ENCODE measurements at regions not wholly inside any gene's neighbourhood (a gene's known extent, or its start where the extent isn't known, plus 50 kb on each side); places are given as distances from the start of the nearest gene placed in this dataset.
"Not testable (repeated sequence)": the region's sequence is repeated elsewhere in the genome, so short reads cannot be mapped to it uniquely, and the experiment has no call there.

- FAIRE-seq, result no peak
Observed at GRCh38 chr12:93219947-93220346, 157.8 kb upstream of the NUDT4 start.

DNA sequence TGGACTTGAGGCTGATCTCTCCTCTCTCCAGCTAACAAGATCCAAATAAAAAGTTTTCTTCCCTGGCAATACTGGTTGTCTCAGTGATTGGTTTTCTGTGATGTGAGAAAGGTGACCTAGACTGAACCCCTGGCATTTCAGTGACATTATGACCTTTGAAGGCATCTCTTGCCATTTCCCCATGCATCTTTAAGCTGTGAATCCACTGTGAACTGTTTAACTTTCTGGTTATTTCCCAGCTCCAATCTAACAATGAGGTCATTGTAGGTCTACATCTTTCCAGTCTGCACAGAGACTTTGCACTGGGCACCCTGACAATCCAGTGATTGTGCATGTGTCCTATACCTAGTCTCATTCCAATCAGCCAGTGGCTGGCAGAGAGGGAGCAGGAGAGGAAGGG lies 155.9 kb upstream of the NUDT4 start:
- no peak for FAIRE-seq

DNA sequence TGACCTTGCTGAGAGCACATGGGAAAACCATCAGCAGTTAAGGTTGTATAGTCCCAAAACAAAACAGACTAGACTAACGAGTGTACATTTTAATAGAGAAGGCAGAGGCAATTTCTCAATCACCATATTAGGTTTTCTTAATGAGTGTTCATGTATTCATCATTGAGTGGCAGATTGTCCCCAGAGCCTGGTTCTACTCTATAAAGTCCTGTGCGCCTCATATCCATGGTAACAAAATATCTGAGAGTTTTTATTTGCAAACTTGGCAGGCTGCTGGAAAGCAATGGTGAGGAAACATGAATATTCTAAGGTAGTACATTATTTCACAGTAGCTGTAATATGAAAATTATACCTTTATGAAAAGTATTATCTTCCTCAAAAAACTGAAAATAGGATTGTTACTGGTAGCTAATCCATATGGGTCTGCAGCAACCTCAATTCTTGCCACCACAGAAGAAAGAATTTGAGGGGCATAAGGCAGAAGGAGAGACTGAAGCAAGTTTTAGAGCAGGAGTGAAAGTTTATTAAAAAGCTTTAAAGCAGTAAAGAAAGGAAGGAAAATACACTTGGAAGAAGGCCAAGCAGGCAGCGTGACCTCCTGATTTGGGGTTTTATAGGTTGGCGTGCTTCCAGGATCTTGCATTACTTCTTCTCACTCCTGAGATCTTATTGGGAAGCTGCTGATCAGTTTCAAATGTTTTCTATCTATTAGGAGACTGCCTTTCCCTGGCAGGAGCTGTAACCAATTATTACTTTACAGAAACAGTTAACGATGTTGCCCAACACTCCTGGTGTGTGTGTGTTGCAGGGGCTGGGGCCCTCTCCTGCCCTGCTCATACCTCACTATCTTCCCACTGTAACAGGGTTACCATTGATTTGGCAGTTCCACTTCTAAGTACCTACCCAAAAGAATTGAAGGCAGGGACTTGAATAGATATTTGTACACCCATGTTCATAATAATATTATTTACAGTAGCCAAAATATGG lies 154.0 kb upstream of the NUDT4 start:
- FAIRE-seq, result no peak

DNA sequence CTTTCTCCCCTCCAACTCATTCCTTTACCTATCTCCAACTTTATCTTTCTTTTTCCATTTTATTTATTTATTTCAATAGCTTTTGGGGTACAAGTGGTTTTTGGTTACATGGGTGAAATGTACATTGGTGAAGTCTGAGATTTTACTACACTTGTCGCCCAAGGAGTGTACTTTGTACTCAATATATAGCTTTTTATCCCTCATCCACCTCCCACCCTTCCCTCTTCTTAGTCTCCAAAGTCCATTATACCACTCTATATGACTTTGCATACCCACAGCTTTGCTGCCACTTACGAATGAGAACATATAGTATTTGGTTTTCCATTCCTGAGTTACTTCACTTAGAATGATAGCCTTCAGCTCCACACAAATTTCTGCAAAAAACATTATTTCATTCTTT lies 152.6 kb upstream of the NUDT4 start:
- no peak for FAIRE-seq

- no peak for FAIRE-seq
Observed at GRCh38 chr12:93226361-93226760, 151.4 kb upstream of the NUDT4 start.

DNA sequence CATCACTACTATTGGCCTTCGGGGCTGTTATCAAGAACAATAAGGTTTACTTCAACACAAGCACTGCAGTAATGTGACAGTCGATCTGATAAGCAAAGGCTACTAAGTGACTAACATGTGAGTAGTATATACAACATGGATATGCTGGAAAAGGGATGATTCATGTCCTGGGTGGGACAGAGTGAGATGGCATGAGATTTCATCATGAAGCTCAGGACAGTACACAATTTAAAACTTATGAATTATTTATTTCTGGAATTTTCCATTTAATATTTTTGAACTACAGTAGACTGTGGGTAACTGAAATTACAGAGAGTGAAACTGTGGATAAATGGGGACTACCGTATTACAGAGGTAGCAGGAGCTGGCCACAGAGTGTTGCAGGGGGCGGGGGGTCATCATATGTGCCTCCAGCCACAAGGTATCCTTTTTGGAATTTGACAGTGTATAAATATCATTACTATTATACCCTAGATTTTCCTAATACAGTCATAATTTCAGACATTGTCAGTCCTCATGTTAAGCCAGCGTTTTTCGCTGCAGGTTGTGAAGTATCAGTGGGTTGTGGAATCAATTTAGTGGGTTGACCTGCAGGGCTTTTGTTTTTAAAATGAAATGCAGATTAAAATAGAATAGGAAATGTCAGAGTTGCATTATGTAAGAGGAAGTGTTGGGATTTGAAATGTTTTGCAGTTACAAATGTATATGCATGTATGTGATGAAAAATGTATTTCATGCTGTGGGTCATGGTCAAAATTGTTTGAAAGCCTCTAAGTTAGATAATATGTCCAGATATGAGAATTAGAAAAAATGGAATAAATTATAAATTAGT lies 148.0 kb upstream of the NUDT4 start:
- FAIRE-seq, result no peak

- FAIRE-seq, result no peak
Observed at GRCh38 chr12:93230326-93230720, 147.4 kb upstream of the NUDT4 start.

DNA sequence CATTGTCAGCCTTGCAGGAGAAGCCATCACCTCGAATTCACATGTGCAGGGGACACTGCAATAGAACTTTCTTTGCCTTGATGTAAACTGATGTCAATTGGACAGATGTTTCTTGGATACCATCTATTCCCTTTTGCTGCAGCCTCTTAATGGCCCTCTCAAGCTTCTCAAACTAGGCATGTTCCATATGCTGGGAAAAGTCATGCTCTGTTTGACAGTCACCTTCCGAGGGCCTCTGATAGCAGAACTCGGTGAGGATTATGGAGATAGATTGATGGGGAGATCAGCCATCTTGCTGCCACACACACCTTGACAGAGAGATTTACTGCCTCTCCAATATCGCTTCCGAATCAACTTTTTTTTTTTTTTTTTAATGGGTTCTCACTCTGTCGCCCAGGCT lies 145.8 kb upstream of the NUDT4 start:
- FAIRE-seq, result no peak

GRCh38 chr12:93234641-93235040 lies 143.1 kb upstream of the NUDT4 start:
- no peak for FAIRE-seq

DNA sequence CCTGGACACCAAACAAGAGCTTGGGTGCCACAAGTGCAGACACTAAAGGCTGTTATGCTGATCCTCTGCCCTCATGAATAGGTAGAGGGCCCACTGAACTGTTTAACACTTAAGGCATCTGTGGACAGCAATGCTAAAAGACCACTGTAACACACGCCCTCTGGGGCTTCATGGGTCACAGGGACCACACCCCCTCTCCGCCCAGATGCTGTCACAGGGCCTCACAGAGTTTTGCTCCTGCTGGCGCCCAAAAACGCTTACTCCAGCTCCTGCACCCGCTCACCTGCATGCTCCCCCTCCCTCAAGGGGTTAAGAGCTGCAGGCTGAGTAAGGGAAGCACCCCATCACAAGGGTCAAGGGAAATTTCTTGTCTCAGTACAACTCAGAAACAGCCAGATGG lies 141.8 kb upstream of the NUDT4 start:
- no peak for FAIRE-seq

- no peak for FAIRE-seq
Observed at GRCh38 chr12:93237235-93237915, 140.3 kb upstream of the NUDT4 start.

DNA sequence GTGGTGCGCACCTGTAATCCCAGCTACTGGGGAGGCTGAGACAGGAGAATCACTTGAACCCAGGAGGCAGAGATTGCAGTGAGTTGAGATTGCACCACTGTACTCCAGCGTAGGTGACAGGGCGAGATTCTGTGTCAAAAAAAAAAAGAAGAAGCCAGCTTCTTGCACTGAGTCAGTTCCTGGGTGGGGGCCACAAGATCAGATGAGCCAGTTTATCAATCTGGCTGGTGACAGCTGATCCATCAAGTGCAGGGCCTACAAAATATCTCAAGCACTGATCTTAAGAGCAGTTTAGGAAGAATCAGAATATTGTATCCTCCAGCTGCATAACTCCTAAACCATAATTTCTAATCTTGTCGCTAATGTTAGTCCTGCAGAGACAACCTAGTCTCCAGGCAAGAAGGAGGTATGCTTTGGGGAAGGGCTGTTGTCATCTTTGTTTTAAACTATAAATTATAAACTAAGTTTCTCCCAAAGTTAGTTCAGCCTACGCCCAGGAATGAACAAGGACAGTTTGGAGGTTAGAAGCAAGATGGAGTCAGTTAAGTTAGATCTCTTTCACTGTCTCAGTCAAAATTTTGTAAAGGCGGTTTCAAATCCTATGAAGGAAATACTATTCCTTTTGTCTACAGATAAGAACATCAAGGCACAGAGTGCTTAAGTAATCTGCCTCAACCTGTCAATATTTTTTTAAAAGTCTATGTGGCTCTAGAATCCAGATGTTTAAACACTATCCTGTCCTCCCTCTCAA lies 139.0 kb upstream of the NUDT4 start:
- FAIRE-seq, result not testable (repeated sequence)

DNA sequence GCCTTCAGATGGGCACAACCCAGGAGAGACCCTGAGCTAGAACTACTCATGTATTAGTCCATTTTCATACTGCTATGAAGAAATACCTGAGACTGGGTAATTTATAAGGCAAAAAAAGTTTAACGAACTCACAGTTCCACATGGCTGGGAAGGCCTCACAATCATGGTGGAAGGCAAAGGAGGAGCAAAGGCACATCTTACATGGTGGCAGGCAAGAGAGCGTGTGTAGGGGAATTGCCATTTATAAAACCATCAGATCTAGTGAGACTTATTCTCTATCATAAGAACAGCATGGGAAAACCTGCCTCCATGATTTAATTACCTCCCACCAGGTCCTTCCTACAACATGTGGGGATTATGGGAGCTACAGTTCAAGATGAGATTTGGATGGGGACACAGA lies 137.9 kb upstream of the NUDT4 start:
- FAIRE-seq, result not testable (repeated sequence)

- no peak for FAIRE-seq
Observed at GRCh38 chr12:93242154-93242972, 135.4 kb upstream of the NUDT4 start.

- no peak for FAIRE-seq
Observed at GRCh38 chr12:93243382-93243688, 134.4 kb upstream of the NUDT4 start.

GRCh38 chr12:93243689-93244513 lies 133.8 kb upstream of the NUDT4 start:
- FAIRE-seq, result no peak

GRCh38 chr12:93244514-93245077 lies 133.1 kb upstream of the NUDT4 start:
- no peak for FAIRE-seq

DNA sequence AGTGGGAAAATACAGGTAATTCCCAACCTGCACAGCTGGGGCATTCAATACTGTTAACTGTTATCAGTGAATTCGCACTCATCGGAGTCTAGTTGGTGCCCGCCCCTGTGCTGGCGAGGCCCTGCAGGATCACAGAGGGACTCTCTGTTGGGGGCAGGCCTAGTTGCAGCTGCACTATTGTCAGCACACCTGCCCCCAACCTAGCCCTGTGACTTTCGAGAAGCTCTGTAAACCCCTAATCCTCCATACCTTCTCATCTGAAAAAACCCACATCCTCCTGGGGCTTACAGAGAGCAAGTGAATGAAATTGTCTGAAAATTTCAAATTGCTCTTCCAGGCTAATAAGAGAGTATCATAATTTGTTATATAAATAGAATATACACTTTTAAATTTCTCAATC lies 132.2 kb upstream of the NUDT4 start:
- FAIRE-seq, result no peak

- FAIRE-seq, result no peak
Observed at GRCh38 chr12:93247313-93247991, 130.3 kb upstream of the NUDT4 start.

GRCh38 chr12:93252221-93252620 lies 125.5 kb upstream of the NUDT4 start:
- no peak for FAIRE-seq

All from TTC549 (cell line).